Midbrain (tissue), 1 donor: ENCODE measurements at regions not wholly inside any gene's neighbourhood (a gene's known extent, or its start where the extent isn't known, plus 50 kb on each side); places are given as distances from the start of the nearest gene placed in this dataset.

Experiments
- DNase-seq: peaks from one replicate; lab custom pipeline; 2025; lab: John Stamatoyannopoulos, UW

GRCh38 chr18:39805218-39805617 lies 2149.8 kb upstream of the PIK3C3 start:
- DNase-seq: no peak

- no peak for DNase-seq
Measured at GRCh38 chr18:39802648-39803229, 2152.3 kb upstream of the PIK3C3 start.

- DNase-seq: no peak
Measured at GRCh38 chr18:39801848-39802247, 2153.2 kb upstream of the PIK3C3 start.

GRCh38 chr18:39801010-39801409 lies 2154.0 kb upstream of the PIK3C3 start:
- no peak for DNase-seq

- DNase-seq: no peak
Measured at GRCh38 chr18:39799006-39799405, 2156.0 kb upstream of the PIK3C3 start.

- DNase-seq: no peak
Measured at GRCh38 chr18:39796393-39796792, 2158.6 kb upstream of the PIK3C3 start.

- no peak for DNase-seq
Measured at GRCh38 chr18:39795350-39795749, 2159.7 kb upstream of the PIK3C3 start.

- DNase-seq: no peak
Measured at GRCh38 chr18:39793609-39794008, 2161.4 kb upstream of the PIK3C3 start.

GRCh38 chr18:39788383-39788782 lies 2166.7 kb upstream of the PIK3C3 start:
- no peak for DNase-seq

- no peak for DNase-seq
Measured at GRCh38 chr18:39786477-39786876, 2168.6 kb upstream of the PIK3C3 start.

GRCh38 chr18:39784541-39784940 lies 2170.5 kb upstream of the PIK3C3 start:
- DNase-seq: no peak

GRCh38 chr18:39781565-39781964 lies 2173.5 kb upstream of the PIK3C3 start:
- DNase-seq: no peak

GRCh38 chr18:39780774-39781173 lies 2174.3 kb upstream of the PIK3C3 start:
- no peak for DNase-seq

GRCh38 chr18:39779926-39780325 lies 2175.1 kb upstream of the PIK3C3 start:
- DNase-seq: no peak

- DNase-seq: no peak
Measured at GRCh38 chr18:39776766-39777165, 2178.3 kb upstream of the PIK3C3 start.

GRCh38 chr18:39774957-39775598 lies 2180.0 kb upstream of the PIK3C3 start:
- no peak for DNase-seq

GRCh38 chr18:39773646-39774045 lies 2181.4 kb upstream of the PIK3C3 start:
- DNase-seq: no peak

GRCh38 chr18:39772155-39772919 lies 2182.7 kb upstream of the PIK3C3 start:
- DNase-seq: no peak

- DNase-seq: no peak
Measured at GRCh38 chr18:39770399-39770798, 2184.6 kb upstream of the PIK3C3 start.

- no peak for DNase-seq
Measured at GRCh38 chr18:39764873-39765272, 2190.2 kb upstream of the PIK3C3 start.

GRCh38 chr18:39761273-39761672 lies 2193.8 kb upstream of the PIK3C3 start:
- DNase-seq: no peak

GRCh38 chr18:39759926-39760325 lies 2194.3 kb upstream of the CELF4 start:
- no peak for DNase-seq

GRCh38 chr18:39753178-39753577 lies 2187.6 kb upstream of the CELF4 start:
- no peak for DNase-seq
